ENCODE measurements at regions not wholly inside any gene's neighbourhood (a gene's known extent, or its start where the extent isn't known, plus 50 kb on each side); places are given as distances from the start of the nearest gene placed in this dataset.

- no CpG with 5 or more reads among the region's 8 CpGs for WGBS (ENCODE audit: extremely low coverage, insufficient read length, low lambda C conversion rate)
- Histone ChIP-seq H3K9me3 (ENCODE audit: control insufficient read depth, low read depth, low read length) (no peaks in the 10 kb centered on the region), H3K23me2 (ENCODE audit: insufficient read length, low read depth, low read length, poor library complexity, severe bottlenecking) (no peaks in the 10 kb centered on the region), H3K4ac (ENCODE audit: low read depth, low read length) (no peak overlapping the region), H2BK12ac (ENCODE audit: insufficient read length, low read depth, low read length) (no peak overlapping the region), H2BK5ac (ENCODE audit: insufficient read length, low read length) (no peak overlapping the region), H4K8ac (replicated peaks; ENCODE audit: insufficient read length, low read depth, low read length) (no peak overlapping the region), H4K91ac (ENCODE audit: insufficient read length, low read depth, low read length) (no peak overlapping the region), H2BK15ac (ENCODE audit: low read depth, low read length) (no peak overlapping the region), H2AFZ (ENCODE audit: low read length) (no peak overlapping the region), H3K79me2 (ENCODE audit: insufficient read depth, low read length) (no peaks in the 10 kb centered on the region), H3K18ac (ENCODE audit: insufficient read length, low read depth, low read length) (no peak overlapping the region), H3K4me2 (ENCODE audit: insufficient read depth, insufficient read length, low read length) (no peak overlapping the region), H3K9ac (ENCODE audit: extremely low read depth, insufficient read length, low read length) (no peak overlapping the region), H3K4me1 (ENCODE audit: insufficient read depth, low read length) (no peaks in the 10 kb centered on the region), H3T11ph (ENCODE audit: low read length) (no peak overlapping the region), H4K5ac (ENCODE audit: insufficient read length, low read depth, low read length) (no peak overlapping the region), H3K79me1 (ENCODE audit: insufficient read depth, low read depth, low read length, poor library complexity, severe bottlenecking) (no peaks in the 10 kb centered on the region), H2AK5ac (ENCODE audit: insufficient read length, low read length) (no peak overlapping the region), H3K27ac (ENCODE audit: insufficient read length, low read depth, low read length) (no peak overlapping the region), H3K27me3 (ENCODE audit: insufficient read depth, low read length) (no peaks in the 10 kb centered on the region), H3K23ac (ENCODE audit: insufficient read length, low read depth, low read length) (no peak overlapping the region), H3K56ac (ENCODE audit: insufficient read length, low read depth, low read length) (no peak overlapping the region), H2BK20ac (ENCODE audit: low read depth, low read length, poor library complexity, severe bottlenecking) (no peak overlapping the region), H4K20me1 (ENCODE audit: control insufficient read depth, insufficient read depth, insufficient read length) (no peaks in the 10 kb centered on the region), H3K14ac (ENCODE audit: insufficient read depth, low read length) (no peak overlapping the region), H2BK120ac (ENCODE audit: low read depth, low read length, poor library complexity, severe bottlenecking) (no peak overlapping the region)
- peaks cover 0 to 6% (median 0%) of the 10 kb centered on the region in 3 experiments; a peak in 1 of 7 replicates for H3K36me3 Mint-ChIP-seq (ENCODE audit: insufficient read depth in 1 of 3, low read depth in 3 of 3)
- no peaks in the 10 kb centered on the region for H3K9me3 Mint-ChIP-seq
- no peak for TF ChIP-seq CTCF (conservative IDR thresholded peaks at IDR 0.05)
- no peak overlapping the region for H3K4me3 Mint-ChIP-seq
- DNase-seq, result no peak
- H3K27ac Mint-ChIP-seq, result no peak overlapping the region; a peak in 1 of 7 replicates
- no peaks in the 10 kb centered on the region for H3K27me3 Mint-ChIP-seq (ENCODE audit: low read depth)
- peaks cover 17 to 19% of the 10 kb centered on the region in 2 experiments for H3K4me1 Mint-ChIP-seq
These were observed 715.6 kb upstream of the NRSN1 start for GRCh38 chr6:23410439-23410838.
